Natural killer cell treated with Interleukin-12 subunit alpha and Interleukin-12 subunit beta and Interleukin-15 and Interleukin-18, amount 100 ng/mL, for 72 hours (primary cell): ENCODE measurements at regions not wholly inside any gene's neighbourhood (a gene's known extent, or its start where the extent isn't known, plus 50 kb on each side); places are given as distances from the start of the nearest gene placed in this dataset.

Experiments
- ATAC-seq, 2 donors: fragments of 150-1000 bp; cut with Tn5 transposase in 1 of 2; sonication (Bioruptor Pico), chemical (Tn5 transposase) in 1 of 2; 2 replicates each; pipeline ENCODE4 v1.10.0; 2021
- DNase-seq: peaks from one replicate; pipeline ENCODE4 v3.0.0; 2022; ENCODE audit warnings: low spot score
- H3K27ac Mint-ChIP-seq, 2 donors: 1 replicate in 1 of 2; 2 replicates in 1 of 2; pipeline ENCODE4 v1.8.0; 2022; ENCODE audit warnings: mixed read lengths in 2 of 2, mild to moderate bottlenecking in 1 of 2, moderate library complexity in 1 of 2
- H3K27me3 Mint-ChIP-seq, 2 donors: 1 replicate in 1 of 2; 2 replicates in 1 of 2; pipeline ENCODE4 v1.8.0; 2022; ENCODE audit warnings: mixed read lengths in 2 of 2
- H3K36me3 Mint-ChIP-seq: one replicate; pipeline ENCODE4 v1.8.0; 2022; ENCODE audit warnings: mixed read lengths
- H3K4me1 Mint-ChIP-seq, 2 donors: 1 replicate in 1 of 2; 2 replicates in 1 of 2; pipeline ENCODE4 v1.8.0; 2022; ENCODE audit warnings: low read depth in 2 of 2, mixed read lengths in 2 of 2, mild to moderate bottlenecking in 1 of 2
- H3K4me3 Mint-ChIP-seq: one replicate; pipeline ENCODE4 v1.8.0; 2022; ENCODE audit warnings: mixed read lengths
- H3K9me3 Mint-ChIP-seq: 2 replicates; pipeline ENCODE4 v1.8.0; 2022; ENCODE audit warnings: mixed read lengths

GRCh38 chr19:30088567-30088966, 146.5 kb downstream of the URI1 start:
- no peaks in the 10 kb centered on the region for H3K4me1 Mint-ChIP-seq
- H3K4me3 Mint-ChIP-seq, result no peak overlapping the region
- DNase-seq (no peak), ATAC-seq (no peak)
- no peaks in the 10 kb centered on the region for H3K9me3 Mint-ChIP-seq
- no peak overlapping the region for H3K27ac Mint-ChIP-seq
- H3K27me3 Mint-ChIP-seq, result no peaks in the 10 kb centered on the region
- no peaks in the 10 kb centered on the region for H3K36me3 Mint-ChIP-seq

GRCh38 chr19:30089086-30089665, 147.1 kb downstream of the URI1 start:
- Mint-ChIP-seq H3K9me3 (no peaks in the 10 kb centered on the region), H3K4me1 (no peaks in the 10 kb centered on the region), H3K36me3 (no peaks in the 10 kb centered on the region), H3K27ac (no peak overlapping the region), H3K4me3 (no peak overlapping the region), H3K27me3 (no peaks in the 10 kb centered on the region)
- no peak for DNase-seq
- ATAC-seq, result no peak

- Mint-ChIP-seq H3K9me3 (no peaks in the 10 kb centered on the region), H3K4me3 (no peak overlapping the region), H3K4me1 (no peaks in the 10 kb centered on the region), H3K27ac (no peak overlapping the region), H3K27me3 (no peaks in the 10 kb centered on the region), H3K36me3 (no peaks in the 10 kb centered on the region)
- ATAC-seq (no peak), DNase-seq (no peak)
Observed at GRCh38 chr19:30090476-30090875, 148.4 kb downstream of the URI1 start.

DNA sequence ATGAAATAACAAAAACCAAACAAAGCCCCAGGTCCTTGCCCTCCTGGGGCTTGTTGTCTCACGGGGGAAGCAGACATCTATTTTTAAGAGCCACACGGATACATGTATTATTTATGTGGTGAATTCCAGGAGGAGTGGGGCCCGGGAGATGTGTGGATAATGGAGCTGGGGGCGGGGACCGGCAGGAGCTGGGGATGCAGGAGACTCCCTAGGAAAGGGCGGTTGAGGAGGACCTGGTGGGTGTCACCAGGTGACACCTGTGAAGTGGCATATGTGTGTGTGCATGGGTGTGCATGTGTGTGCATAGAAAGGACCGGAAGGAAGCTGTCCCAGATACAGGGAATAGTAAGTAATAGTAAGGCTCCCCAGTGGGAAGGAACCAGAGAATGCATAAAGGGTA, 148.9 kb downstream of the URI1 start:
- DNase-seq (no peak), ATAC-seq (no peak)
- no peak overlapping the region for H3K4me3 Mint-ChIP-seq
- no peaks in the 10 kb centered on the region for H3K9me3 Mint-ChIP-seq
- H3K4me1 Mint-ChIP-seq, result no peaks in the 10 kb centered on the region
- H3K27me3 Mint-ChIP-seq, result no peaks in the 10 kb centered on the region
- H3K36me3 Mint-ChIP-seq, result no peaks in the 10 kb centered on the region
- H3K27ac Mint-ChIP-seq, result no peak overlapping the region

DNA sequence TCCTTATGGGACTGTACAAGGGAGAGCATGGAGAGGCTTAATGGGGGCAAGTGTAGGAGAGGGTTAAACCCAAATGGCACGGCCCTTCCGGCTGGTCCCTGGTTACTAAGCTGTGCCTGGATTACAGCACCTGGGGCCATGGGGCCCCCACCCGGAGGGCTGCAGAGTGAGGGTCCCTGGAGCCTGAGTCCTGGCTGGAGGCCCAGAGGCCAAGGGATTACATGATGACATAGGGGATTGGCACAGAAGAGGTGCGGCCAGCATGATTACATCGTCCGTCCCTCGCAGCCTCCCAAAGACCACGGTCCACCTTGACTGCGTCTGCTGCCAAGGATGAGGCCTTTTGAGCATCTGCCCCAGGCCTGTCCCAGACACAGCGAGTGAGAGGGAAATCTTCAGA, 149.4 kb downstream of the URI1 start:
- no peaks in the 10 kb centered on the region for H3K36me3 Mint-ChIP-seq

GRCh38 chr19:30091856-30092255, 149.8 kb downstream of the URI1 start:
- ATAC-seq, result no peak
- H3K4me3 Mint-ChIP-seq, result no peak overlapping the region
- H3K36me3 Mint-ChIP-seq, result no peaks in the 10 kb centered on the region
- no peaks in the 10 kb centered on the region for H3K27me3 Mint-ChIP-seq
- no peak for DNase-seq
- H3K9me3 Mint-ChIP-seq, result no peaks in the 10 kb centered on the region
- no peak overlapping the region for H3K27ac Mint-ChIP-seq
- H3K4me1 Mint-ChIP-seq, result no peaks in the 10 kb centered on the region

More for the DNA sequence above, 149.4 kb downstream of the URI1 start:
- no peak for ATAC-seq
- H3K27me3 Mint-ChIP-seq, result no peaks in the 10 kb centered on the region
- no peak for DNase-seq
- no peaks in the 10 kb centered on the region for H3K9me3 Mint-ChIP-seq
- no peak overlapping the region for H3K4me3 Mint-ChIP-seq
- H3K4me1 Mint-ChIP-seq, result no peaks in the 10 kb centered on the region
- H3K27ac Mint-ChIP-seq, result no peak overlapping the region

DNA sequence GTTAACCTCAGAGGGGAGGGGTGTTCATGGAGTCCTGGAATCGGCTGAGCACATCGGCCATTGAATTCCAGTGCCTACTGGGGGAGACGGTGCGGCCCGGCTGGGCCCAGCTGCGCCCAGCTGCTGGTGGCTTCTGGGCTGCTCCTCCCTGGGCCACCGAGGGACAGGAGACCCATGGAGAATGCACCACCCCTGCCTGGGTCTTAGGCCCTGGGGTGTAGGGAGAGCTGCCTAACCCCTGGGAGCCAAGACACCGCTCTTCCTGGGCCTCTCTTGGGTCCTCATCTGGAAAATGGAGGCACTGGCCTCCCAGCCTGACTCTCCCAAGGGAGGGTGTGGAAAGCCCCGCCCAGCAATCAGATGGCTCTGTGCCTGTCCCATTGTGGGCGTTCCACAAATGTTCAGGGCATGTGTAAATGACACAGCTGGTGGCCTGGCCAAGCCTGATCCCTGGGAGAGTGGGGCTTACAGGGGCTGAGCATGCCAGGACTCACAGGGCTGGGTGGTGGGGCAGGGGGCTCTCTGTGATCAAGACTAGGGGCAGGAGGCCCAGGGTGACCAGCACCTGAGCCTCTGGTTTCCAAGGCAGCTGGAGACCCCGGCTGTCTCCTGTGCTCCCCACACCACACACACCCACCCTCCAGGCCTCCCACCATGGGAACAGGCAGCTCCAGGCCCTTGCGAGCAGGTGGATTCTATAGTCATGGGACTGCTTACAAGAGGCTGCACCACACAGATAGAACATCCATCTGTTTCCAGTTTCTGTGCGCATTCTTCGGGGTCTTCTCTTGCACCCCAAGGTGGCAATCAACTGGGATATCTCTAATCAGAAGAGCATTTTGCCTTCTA, 150.9 kb downstream of the URI1 start:
- ATAC-seq (no peak), DNase-seq (no peak)
- Mint-ChIP-seq H3K36me3 (no peaks in the 10 kb centered on the region), H3K9me3 (no peaks in the 10 kb centered on the region), H3K27ac (no peak overlapping the region), H3K27me3 (no peaks in the 10 kb centered on the region), H3K4me1 (no peaks in the 10 kb centered on the region), H3K4me3 (no peak overlapping the region)

DNA sequence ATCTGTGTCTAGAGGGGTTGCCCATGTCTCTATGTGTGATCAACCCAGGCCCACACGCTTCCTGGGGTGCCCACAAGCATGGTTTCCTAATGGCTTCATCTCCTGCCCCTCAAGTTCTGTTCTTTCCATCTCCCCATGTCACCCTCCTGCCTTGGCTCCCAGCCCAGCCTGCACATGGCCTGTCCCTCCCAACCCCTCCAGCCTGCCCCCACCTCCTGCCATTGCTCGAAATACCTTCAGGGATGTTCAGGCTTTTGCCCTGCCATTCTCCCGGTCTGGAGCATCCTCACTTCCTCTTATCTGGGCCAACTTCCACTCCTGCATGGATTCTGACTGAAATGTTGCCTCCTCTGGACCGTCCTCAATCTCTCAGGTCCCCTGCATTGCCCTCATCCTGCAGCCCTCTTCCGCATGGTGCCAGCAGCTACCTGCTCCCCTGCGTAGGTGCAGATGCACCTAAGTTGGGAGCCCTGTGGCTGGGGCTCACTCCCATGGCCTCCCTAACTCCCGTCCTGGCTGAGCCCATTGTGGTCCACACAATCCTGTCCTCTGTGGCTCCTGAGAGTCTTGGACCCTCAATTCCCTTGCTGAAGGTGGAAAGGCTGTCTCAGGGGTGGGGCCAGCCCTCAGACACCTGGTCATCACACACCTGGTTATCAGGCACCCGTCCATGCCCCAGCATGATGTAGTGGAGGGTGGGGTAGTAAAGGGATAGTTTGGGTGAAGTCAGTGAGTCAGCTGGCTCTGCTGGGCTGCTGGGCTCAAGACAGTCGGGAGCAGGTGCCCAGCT, 152.1 kb downstream of the URI1 start:
- ATAC-seq (no peak), DNase-seq (no peak)
- Mint-ChIP-seq H3K27ac (no peak overlapping the region), H3K9me3 (no peaks in the 10 kb centered on the region), H3K4me3 (no peak overlapping the region), H3K4me1 (no peaks in the 10 kb centered on the region), H3K27me3 (no peaks in the 10 kb centered on the region), H3K36me3 (no peaks in the 10 kb centered on the region)

DNA sequence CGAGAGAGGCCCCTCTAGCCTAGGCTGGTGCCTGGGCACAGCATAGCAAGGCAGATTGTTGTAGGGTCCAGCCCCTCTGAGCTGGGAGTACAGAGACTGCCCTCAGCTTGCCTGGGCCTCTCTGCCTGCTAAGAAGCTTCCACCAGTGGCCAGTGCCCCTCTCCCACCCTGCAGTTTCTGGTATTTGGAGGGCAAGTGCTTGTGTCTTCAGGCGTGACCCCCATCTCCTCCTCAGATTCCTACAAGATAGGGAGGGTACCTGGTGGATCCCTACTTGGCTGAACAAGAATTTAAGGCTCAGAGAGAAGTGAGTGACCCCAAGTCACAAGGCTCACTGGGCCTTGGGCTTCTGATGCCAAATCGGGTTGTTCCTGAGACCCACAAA, 152.7 kb downstream of the URI1 start:
- no peak for ATAC-seq
- Mint-ChIP-seq H3K27ac (no peak overlapping the region), H3K4me1 (no peaks in the 10 kb centered on the region), H3K36me3 (no peaks in the 10 kb centered on the region), H3K4me3 (no peak overlapping the region), H3K9me3 (no peaks in the 10 kb centered on the region), H3K27me3 (no peaks in the 10 kb centered on the region)
- no peak for DNase-seq

DNA sequence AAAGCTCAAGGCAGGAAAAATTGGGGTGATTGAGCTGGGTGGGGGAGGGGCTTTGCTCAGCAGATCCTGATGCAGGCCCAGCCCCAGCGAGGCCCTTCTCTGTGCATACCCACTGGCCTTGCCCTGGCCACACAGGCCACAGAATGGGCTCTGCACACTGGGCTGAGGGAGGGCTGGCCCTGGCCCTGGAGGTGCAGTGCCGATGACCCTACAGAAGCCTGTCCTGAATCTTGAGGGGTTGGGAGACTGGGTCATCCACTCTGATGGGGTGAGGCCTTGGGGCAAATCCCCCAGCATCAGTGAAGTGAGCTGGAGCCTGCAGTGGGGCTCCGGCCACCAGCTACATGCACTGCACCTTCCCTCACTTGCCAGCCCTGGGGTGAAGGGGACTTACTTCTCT, 153.1 kb downstream of the URI1 start:
- DNase-seq, result no peak

GRCh38 chr19:30096596-30097370, 154.7 kb downstream of the URI1 start:
- no peak for ATAC-seq

More for the DNA sequence above, 153.1 kb downstream of the URI1 start:
- no peaks in the 10 kb centered on the region for H3K36me3 Mint-ChIP-seq
- H3K27ac Mint-ChIP-seq, result no peak overlapping the region
- H3K4me3 Mint-ChIP-seq, result no peak overlapping the region
- ATAC-seq, result no peak
- no peaks in the 10 kb centered on the region for H3K27me3 Mint-ChIP-seq
- H3K9me3 Mint-ChIP-seq, result no peaks in the 10 kb centered on the region
- no peaks in the 10 kb centered on the region for H3K4me1 Mint-ChIP-seq

DNA sequence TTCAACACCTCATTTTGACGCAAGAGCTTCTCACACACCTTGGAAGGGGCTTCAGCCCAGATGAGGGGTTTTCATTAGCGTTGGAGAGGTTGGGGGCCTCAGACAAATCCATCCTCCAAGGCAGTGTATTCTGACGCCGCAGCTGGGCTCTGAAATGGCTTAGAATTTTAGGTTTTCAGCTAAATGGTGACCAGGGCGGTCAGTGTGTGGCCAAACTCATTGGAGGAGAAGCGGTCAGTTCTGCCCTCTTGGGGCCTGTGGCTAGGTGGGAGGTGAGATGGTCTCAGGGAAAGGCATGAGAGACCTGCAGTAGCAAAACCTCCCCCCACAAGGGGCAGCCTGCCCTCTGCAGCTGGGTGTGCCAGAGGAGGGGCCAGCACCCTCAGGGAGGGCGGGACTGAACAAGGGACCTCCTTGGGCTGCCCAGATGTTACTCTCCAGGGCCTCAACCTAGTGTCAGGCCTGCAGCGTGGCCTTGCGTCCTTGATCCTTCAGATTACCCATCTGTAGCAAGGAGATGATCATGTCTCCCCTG, 155.8 kb downstream of the URI1 start:
- H3K27me3 Mint-ChIP-seq, result no peaks in the 10 kb centered on the region
- no peak for ATAC-seq
- no peaks in the 10 kb centered on the region for H3K36me3 Mint-ChIP-seq
- H3K9me3 Mint-ChIP-seq, result no peaks in the 10 kb centered on the region
- no peak overlapping the region for H3K27ac Mint-ChIP-seq
- no peak for DNase-seq
- H3K4me1 Mint-ChIP-seq, result no peaks in the 10 kb centered on the region
- no peak overlapping the region for H3K4me3 Mint-ChIP-seq

More at GRCh38 chr19:30096596-30097370, 154.7 kb downstream of the URI1 start:
- Mint-ChIP-seq H3K9me3 (no peaks in the 10 kb centered on the region), H3K4me1 (no peaks in the 10 kb centered on the region), H3K4me3 (no peak overlapping the region), H3K36me3 (no peaks in the 10 kb centered on the region), H3K27me3 (no peaks in the 10 kb centered on the region), H3K27ac (no peak overlapping the region)
- DNase-seq, result no peak

GRCh38 chr19:30102239-30102638, 160.2 kb downstream of the URI1 start:
- DNase-seq (no peak), ATAC-seq (no peak)
- no peak overlapping the region for H3K4me3 Mint-ChIP-seq
- no peaks in the 10 kb centered on the region for H3K4me1 Mint-ChIP-seq
- H3K27me3 Mint-ChIP-seq, result peaks cover 0 to 2% of the 10 kb centered on the region in 2 donors
- H3K36me3 Mint-ChIP-seq, result no peaks in the 10 kb centered on the region
- H3K9me3 Mint-ChIP-seq, result no peaks in the 10 kb centered on the region
- no peak overlapping the region for H3K27ac Mint-ChIP-seq
